ENCODE measurements at regions not wholly inside any gene's neighbourhood (a gene's known extent, or its start where the extent isn't known, plus 50 kb on each side); places are given as distances from the start of the nearest gene placed in this dataset.

- Mint-ChIP-seq H3K4me1 (ENCODE audit: low read depth) (no peaks in the 10 kb centered on the region), H3K27ac (no peak overlapping the region), H3K27me3 (ENCODE audit: insufficient read depth) (peaks cover 2% of the 10 kb centered on the region; the same call in 1 of the 2 replicates), H3K4me3 (no peak overlapping the region), H3K9me3 (peaks cover 35% of the 10 kb centered on the region), H3K36me3 (ENCODE audit: low read depth) (no peaks in the 10 kb centered on the region; the same call in 1 of the 2 replicates)
- no peak for TF ChIP-seq CTCF (IDR thresholded peaks at IDR 0.05)
- DNase-seq, result no peak
Observed at GRCh38 chr1:80113168-80114038, 1106.9 kb upstream of the ADGRL4 start.

GRCh38 chr1:80101159-80101558 lies 1094.6 kb upstream of the ADGRL4 start:
- H3K4me3 Mint-ChIP-seq, result no peak overlapping the region; the same call in 1 of the 2 replicates
- DNase-seq, result no peak
- no peak overlapping the region for H3K27ac Mint-ChIP-seq
- peaks cover 14% of the 10 kb centered on the region for H3K9me3 Mint-ChIP-seq
- H3K27me3 Mint-ChIP-seq (ENCODE audit: insufficient read depth), result peaks cover 2% of the 10 kb centered on the region; the same call in 1 of the 2 replicates
- no peaks in the 10 kb centered on the region for H3K4me1 Mint-ChIP-seq (ENCODE audit: low read depth)
- no peak for TF ChIP-seq CTCF (IDR thresholded peaks at IDR 0.05)
- no peaks in the 10 kb centered on the region for H3K36me3 Mint-ChIP-seq (ENCODE audit: low read depth)

GRCh38 chr1:80099713-80100112 lies 1093.2 kb upstream of the ADGRL4 start:
- peaks cover 18% of the 10 kb centered on the region for H3K9me3 Mint-ChIP-seq

GRCh38 chr1:80085067-80085466 lies 1078.5 kb upstream of the ADGRL4 start:
- H3K4me3 Mint-ChIP-seq, result no peak overlapping the region
- H3K9me3 Mint-ChIP-seq, result peaks cover 4% of the 10 kb centered on the region; the same call in 1 of the 2 replicates
- H3K36me3 Mint-ChIP-seq (ENCODE audit: low read depth), result no peaks in the 10 kb centered on the region
- DNase-seq, result no peak
- H3K27ac Mint-ChIP-seq, result no peak overlapping the region
- H3K4me1 Mint-ChIP-seq (ENCODE audit: low read depth), result no peaks in the 10 kb centered on the region
- no peaks in the 10 kb centered on the region for H3K27me3 Mint-ChIP-seq (ENCODE audit: insufficient read depth)
- TF ChIP-seq CTCF (IDR thresholded peaks at IDR 0.05), result no peak

More at GRCh38 chr1:80099713-80100112, 1093.2 kb upstream of the ADGRL4 start:
- DNase-seq, result no peak
- H3K4me3 Mint-ChIP-seq, result no peak overlapping the region
- no peaks in the 10 kb centered on the region for H3K4me1 Mint-ChIP-seq (ENCODE audit: low read depth)
- H3K36me3 Mint-ChIP-seq (ENCODE audit: low read depth), result no peaks in the 10 kb centered on the region
- TF ChIP-seq CTCF (IDR thresholded peaks at IDR 0.05), result no peak
- H3K27ac Mint-ChIP-seq, result no peak overlapping the region
- peaks cover 2% of the 10 kb centered on the region; the same call in 1 of the 2 replicates for H3K27me3 Mint-ChIP-seq (ENCODE audit: insufficient read depth)

- DNase-seq, result no peak
- H3K9me3 Mint-ChIP-seq, result peaks cover 4% of the 10 kb centered on the region; the same call in 1 of the 2 replicates
- no peaks in the 10 kb centered on the region for H3K27me3 Mint-ChIP-seq (ENCODE audit: insufficient read depth)
- no peak overlapping the region for H3K27ac Mint-ChIP-seq
- no peaks in the 10 kb centered on the region for H3K4me1 Mint-ChIP-seq (ENCODE audit: low read depth)
- no peak overlapping the region for H3K4me3 Mint-ChIP-seq
- H3K36me3 Mint-ChIP-seq (ENCODE audit: low read depth), result no peaks in the 10 kb centered on the region
- TF ChIP-seq CTCF (IDR thresholded peaks at IDR 0.05), result no peak
Observed at GRCh38 chr1:80083892-80084291, 1077.4 kb upstream of the ADGRL4 start.

All from HFFc6 (cell line).